ENCODE measurements at regions not wholly inside any gene's neighbourhood (a gene's known extent, or its start where the extent isn't known, plus 50 kb on each side); places are given as distances from the start of the nearest gene placed in this dataset.

DNA sequence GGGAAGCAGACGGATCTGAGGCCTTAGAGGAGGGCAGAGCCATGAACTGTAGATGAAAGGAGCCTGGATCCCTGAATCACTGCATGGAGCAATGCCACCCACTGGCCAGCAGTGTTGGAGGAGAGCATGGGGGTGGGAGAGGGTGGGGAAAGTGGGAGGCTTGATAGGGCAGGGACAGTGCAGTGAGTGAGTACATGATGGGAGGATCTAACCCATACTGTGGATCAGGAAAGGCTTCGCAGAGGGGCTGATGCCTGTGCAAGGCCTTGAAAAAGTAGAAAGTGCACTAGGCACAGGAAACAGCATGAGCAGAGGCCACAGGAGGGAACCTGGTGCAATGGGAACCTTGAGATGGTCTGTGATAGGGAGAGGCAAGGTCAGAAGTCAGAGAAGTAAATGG, 391.9 kb downstream of the PTPRU start:
- Histone ChIP-seq H3K36me3 (no peaks in the 10 kb centered on the region), H3K4me1 (no peaks in the 10 kb centered on the region), H3K27me3 (no peaks in the 10 kb centered on the region), H3K4me3 (ENCODE audit: low read depth, low read length) (no peak overlapping the region), H3K9me3 (no peaks in the 10 kb centered on the region)
- no peak for DNase-seq
- TF ChIP-seq, protein P1, sequence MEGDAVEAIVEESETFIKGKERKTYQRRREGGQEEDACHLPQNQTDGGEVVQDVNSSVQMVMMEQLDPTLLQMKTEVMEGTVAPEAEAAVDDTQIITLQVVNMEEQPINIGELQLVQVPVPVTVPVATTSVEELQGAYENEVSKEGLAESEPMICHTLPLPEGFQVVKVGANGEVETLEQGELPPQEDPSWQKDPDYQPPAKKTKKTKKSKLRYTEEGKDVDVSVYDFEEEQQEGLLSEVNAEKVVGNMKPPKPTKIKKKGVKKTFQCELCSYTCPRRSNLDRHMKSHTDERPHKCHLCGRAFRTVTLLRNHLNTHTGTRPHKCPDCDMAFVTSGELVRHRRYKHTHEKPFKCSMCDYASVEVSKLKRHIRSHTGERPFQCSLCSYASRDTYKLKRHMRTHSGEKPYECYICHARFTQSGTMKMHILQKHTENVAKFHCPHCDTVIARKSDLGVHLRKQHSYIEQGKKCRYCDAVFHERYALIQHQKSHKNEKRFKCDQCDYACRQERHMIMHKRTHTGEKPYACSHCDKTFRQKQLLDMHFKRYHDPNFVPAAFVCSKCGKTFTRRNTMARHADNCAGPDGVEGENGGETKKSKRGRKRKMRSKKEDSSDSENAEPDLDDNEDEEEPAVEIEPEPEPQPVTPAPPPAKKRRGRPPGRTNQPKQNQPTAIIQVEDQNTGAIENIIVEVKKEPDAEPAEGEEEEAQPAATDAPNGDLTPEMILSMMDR (IDR thresholded peaks at IDR 0.05; ENCODE audit: low read depth, low read length), result no peak

DNA sequence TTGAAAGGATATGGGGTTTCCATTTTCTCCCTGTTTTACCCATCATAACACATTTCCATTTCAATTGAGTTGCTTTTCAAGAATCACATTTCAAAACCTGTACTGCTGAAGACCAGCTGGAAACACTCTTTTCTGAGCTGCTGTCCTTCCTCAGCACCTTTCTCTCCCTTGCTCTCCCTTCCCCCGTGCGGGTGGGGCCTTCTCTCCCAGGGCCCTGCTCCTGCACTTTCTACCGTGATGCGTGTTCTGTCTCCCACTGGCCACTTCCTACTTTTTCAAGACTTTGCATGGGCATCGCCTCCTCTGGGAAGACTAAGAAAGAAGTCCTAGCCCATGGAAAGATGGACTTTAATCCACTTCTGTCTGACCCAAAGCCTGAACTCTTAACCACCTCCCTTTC, 390.4 kb downstream of the PTPRU start:
- TF ChIP-seq, protein P1 (IDR thresholded peaks at IDR 0.05; ENCODE audit: low read depth, low read length), result no peak
- Histone ChIP-seq H3K4me3 (ENCODE audit: low read depth, low read length) (no peak overlapping the region), H3K4me1 (no peaks in the 10 kb centered on the region), H3K36me3 (no peaks in the 10 kb centered on the region), H3K9me3 (no peaks in the 10 kb centered on the region), H3K27me3 (no peaks in the 10 kb centered on the region)
- no peak for DNase-seq

DNA sequence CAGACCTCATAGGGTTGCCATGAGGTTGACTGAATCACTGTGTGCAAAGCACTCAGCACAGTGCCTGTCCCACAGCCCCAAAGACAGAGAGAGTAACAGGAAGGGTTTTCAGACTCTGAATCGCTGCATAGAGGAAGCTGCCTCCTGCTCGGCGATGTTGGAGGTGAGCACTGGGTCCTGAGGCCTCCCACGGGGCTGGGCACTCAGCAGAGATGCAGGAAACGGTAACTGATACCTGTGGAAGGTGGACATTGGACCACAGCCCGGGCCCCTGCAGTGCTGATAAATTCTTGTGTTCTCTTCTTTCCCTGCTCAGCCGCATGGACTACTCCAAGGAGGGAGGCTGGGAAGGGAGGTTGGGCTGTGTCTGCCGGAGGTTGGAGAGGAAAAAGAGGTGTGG, 389.7 kb downstream of the PTPRU start:
- Histone ChIP-seq H3K27me3 (no peaks in the 10 kb centered on the region), H3K36me3 (no peaks in the 10 kb centered on the region), H3K4me1 (no peaks in the 10 kb centered on the region), H3K9me3 (no peaks in the 10 kb centered on the region), H3K4me3 (ENCODE audit: low read depth, low read length) (no peak overlapping the region)
- TF ChIP-seq, protein P1 (IDR thresholded peaks at IDR 0.05; ENCODE audit: low read depth, low read length), result no peak
- no peak for DNase-seq

DNA sequence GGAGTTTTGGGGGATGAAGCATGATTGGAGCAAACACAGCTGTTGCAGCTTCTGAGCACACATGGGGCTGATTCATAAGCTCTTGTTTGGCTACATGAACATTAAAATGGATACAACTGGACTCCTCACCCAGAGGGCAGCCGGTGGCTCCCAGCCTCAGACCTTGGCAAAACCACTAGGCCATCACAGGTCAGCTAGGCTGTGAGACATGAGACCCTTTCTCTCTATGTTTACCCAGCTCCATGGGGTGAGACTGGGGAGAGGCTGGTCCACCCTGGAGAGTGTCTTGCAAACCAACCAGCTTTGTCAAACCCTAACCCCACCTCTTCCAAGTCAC, 388.7 kb downstream of the PTPRU start:
- Histone ChIP-seq H3K27me3 (no peaks in the 10 kb centered on the region), H3K9me3 (no peaks in the 10 kb centered on the region), H3K4me1 (no peaks in the 10 kb centered on the region), H3K36me3 (no peaks in the 10 kb centered on the region), H3K4me3 (ENCODE audit: low read depth, low read length) (no peak overlapping the region)
- DNase-seq, result no peak
- TF ChIP-seq, protein P1 (IDR thresholded peaks at IDR 0.05; ENCODE audit: low read depth, low read length), result no peak

DNA sequence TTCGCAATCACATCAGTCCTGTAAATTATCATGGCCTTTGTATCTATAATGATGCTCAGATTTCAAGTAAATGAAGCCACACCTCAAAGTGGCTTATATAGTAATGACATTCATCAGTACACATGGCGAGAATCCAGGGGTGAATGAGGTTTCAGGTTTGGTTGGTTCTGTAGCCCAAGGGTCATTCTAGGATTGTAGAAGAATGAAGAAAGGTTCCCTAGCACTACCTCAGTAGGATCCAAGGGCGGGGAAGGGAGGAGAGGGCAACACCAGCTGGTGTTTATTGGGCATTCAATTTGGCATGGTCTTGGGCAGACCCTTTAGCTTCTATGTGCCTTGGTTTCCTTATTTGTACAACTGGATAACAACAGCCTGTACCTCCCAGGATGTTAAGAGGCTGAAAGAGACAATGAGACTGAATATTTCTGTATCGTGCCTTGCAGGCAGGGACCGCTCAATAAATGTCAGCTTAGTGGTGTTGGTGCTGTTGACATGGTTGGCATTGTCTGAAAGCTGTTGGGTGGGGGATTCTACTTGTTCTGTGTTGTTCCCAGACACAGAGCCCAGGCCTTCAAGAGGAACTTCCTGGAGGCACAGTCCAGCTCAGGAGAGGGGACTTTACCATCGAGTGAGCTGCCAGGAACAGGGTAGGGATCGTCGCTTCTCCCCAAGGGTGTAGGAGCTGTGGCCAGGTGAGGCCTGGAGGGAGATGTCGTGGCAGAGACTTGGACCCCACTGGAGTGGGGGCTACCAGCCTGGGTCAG, 388.2 kb downstream of the PTPRU start:
- Histone ChIP-seq H3K27me3 (no peaks in the 10 kb centered on the region), H3K9me3 (no peaks in the 10 kb centered on the region), H3K4me3 (ENCODE audit: low read depth, low read length) (no peak overlapping the region), H3K36me3 (no peaks in the 10 kb centered on the region), H3K4me1 (no peaks in the 10 kb centered on the region)
- DNase-seq, result no peak
- TF ChIP-seq, protein P1 (IDR thresholded peaks at IDR 0.05; ENCODE audit: low read depth, low read length), result no peak

DNA sequence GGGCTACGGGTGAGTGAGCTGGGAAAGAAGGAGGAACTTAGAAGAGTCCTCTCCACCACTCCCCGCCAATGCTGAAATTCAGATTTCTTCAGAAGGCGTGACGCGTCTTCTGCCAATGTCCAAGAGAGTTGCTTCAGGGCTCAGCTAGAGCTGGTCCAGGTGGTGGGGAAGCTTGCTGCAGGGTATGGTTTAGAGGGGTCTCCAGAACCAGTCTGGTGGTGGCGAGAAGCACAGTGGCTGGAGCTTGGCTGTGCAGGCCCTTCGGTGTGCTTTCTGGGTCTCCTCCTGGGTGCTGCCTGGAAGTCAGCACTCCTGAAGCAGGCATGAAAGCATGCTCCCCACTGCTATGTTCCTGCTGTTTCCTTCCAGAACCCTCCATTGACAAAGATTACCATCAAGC, 387.2 kb downstream of the PTPRU start:
- H3K9me3 ChIP-seq, result no peaks in the 10 kb centered on the region
- H3K36me3 ChIP-seq, result no peaks in the 10 kb centered on the region
- TF ChIP-seq, protein P1 (IDR thresholded peaks at IDR 0.05; ENCODE audit: low read depth, low read length), result no peak
- no peak for DNase-seq
- H3K4me1 ChIP-seq, result no peaks in the 10 kb centered on the region
- H3K4me3 ChIP-seq (ENCODE audit: low read depth, low read length), result no peak overlapping the region
- H3K27me3 ChIP-seq, result no peaks in the 10 kb centered on the region
